Prostate gland (tissue), 2 donors: ENCODE measurements at regions not wholly inside any gene's neighbourhood (a gene's known extent, or its start where the extent isn't known, plus 50 kb on each side); places are given as distances from the start of the nearest gene placed in this dataset.

Experiments used
- CTCF ChIP-seq, 4 experiments: fragments of 200-600 bp in 2 of 4; fragments of 450-650 bp in 2 of 4; sonication (generic) in 2 of 4; IDR thresholded peaks; 1 replicate in 3 of 4; 2 replicates in 1 of 4; pipeline ENCODE4 v1.5.1; 2016 to 2019; ENCODE audit warnings: antibody characterized with exemption in 4 of 4, mild to moderate bottlenecking in 2 of 4, moderate library complexity in 2 of 4
- POLR2A ChIP-seq: fragments of 450-650 bp; IDR thresholded peaks from one replicate; pipeline ENCODE4 v1.6.1; 2016; ENCODE audit warnings: antibody characterized with exemption, mild to moderate bottlenecking
- POLR2AphosphoS5 ChIP-seq: sonication (generic); formaldehyde crosslinking; IDR thresholded peaks from one replicate; pipeline ENCODE4 v1.6.1; 2017; ENCODE audit warnings: antibody characterized with exemption

- TF ChIP-seq CTCF (IDR thresholded peaks at IDR 0.05) (no peak), POLR2A (no peak), POLR2AphosphoS5 (no peak)
Observed at GRCh38 chr1:96865731-96866685, 144.4 kb downstream of the PTBP2 start.
